DMS114 treated with DMSO at 0.1 percent for 48 hours (cell line): ENCODE measurements at regions not wholly inside any gene's neighbourhood (a gene's known extent, or its start where the extent isn't known, plus 50 kb on each side); places are given as distances from the start of the nearest gene placed in this dataset.

Experiments used
- DNase-seq: peaks from one replicate; lab custom pipeline; 2025; ENCODE audit not compliant: unreplicated experiment; lab: John Stamatoyannopoulos, UW

- DNase-seq, result no peak
Observed at GRCh38 chr2:122206101-122206500, 450.6 kb downstream of the TSN start.

DNA sequence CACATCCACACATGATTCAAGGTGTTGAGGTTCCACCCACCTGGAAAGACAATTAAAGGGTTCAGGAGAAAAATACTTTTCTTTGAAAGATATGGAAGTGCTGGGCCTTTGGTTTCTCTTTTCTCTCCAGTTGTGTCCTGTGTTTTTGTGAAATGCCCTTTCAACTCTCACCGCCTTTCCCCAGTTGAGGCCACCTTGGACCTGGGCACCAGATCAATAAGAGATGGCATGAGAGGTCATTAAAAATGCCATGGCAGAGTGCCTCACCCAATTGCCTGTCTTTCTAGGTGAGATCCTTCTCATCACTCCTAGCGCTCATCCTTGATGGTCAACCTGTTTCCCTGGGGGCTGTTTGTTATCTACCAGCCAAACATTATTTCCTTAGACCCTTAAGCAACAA lies 453.9 kb downstream of the TSN start:
- DNase-seq, result no peak

DNA sequence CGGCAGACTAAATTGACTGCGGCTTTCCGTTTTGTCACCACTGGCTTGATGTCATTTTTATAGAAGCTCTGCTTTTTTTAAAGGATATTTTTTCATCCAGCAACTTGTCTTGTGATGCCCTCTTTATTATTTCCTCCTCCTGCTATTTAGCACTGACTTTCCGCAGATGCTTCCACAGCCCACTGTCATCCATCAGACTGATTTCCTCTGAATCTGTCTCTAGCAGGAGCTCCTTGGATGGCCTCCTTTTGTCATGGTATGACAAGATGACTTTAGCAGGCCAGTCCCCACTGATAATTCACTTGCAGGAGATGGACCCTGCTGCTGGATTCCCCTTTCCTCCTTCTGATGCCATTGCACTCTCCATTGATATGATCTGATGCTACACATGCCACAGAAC lies 454.6 kb downstream of the TSN start:
- DNase-seq, result no peak

- no peak for DNase-seq
Observed at GRCh38 chr2:122210898-122211856, 455.7 kb downstream of the TSN start.

DNA sequence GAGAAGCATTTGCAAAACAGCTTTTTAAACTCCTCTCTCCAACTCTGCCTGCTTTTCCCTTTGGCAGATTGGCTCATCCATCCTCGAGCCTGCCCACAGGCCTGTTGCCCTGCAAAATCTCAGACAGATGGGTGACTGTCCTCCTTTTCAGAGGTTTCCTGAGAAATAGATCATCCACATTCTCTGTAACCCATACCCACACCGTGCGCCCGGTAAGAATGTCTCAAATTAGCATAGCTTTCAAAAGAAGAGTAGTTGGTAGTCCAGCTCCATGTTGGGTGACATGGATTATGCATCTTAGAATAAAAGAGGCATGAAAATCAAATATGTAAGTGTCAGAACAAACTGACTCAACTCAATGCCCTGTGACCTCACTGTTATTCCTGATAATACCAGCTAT lies 457.9 kb downstream of the TSN start:
- DNase-seq, result no peak

DNA sequence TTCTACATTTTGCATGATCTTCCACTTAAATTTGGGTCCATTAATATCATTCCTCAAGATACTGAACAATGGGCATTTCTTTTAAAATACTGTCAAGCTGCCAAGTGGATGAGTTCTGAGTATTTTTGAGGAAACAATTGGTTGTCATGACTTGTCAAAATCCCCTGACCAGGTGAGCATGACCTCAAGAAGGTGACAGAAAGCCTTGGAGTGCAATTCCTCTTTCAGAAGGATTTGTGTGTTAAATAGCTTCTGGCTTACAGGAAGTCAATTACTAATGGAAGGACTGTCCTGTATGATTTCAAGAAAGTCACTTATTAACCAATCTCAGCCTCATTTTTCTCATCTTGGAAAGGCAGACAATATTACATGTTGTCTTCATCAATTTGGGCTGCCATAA lies 460.6 kb downstream of the TSN start:
- no peak for DNase-seq

GRCh38 chr2:122216901-122217300 lies 461.4 kb downstream of the TSN start:
- DNase-seq, result no peak

GRCh38 chr2:122218596-122218995 lies 463.1 kb downstream of the TSN start:
- DNase-seq, result no peak

- no peak for DNase-seq
Observed at GRCh38 chr2:122219504-122219903, 464.1 kb downstream of the TSN start.

GRCh38 chr2:122221665-122222064 lies 466.2 kb downstream of the TSN start:
- DNase-seq, result no peak

GRCh38 chr2:122231296-122231695 lies 475.8 kb downstream of the TSN start:
- DNase-seq, result no peak

GRCh38 chr2:122233372-122233771 lies 477.9 kb downstream of the TSN start:
- no peak for DNase-seq

- DNase-seq, result no peak
Observed at GRCh38 chr2:122236152-122236874, 480.9 kb downstream of the TSN start.

- DNase-seq, result no peak
Observed at GRCh38 chr2:122236925-122237324, 481.5 kb downstream of the TSN start.

- no peak for DNase-seq
Observed at GRCh38 chr2:122237450-122237849, 482.0 kb downstream of the TSN start.

GRCh38 chr2:122238006-122238559 lies 482.6 kb downstream of the TSN start:
- no peak for DNase-seq

GRCh38 chr2:122239440-122239839 lies 484.0 kb downstream of the TSN start:
- no peak for DNase-seq

DNA sequence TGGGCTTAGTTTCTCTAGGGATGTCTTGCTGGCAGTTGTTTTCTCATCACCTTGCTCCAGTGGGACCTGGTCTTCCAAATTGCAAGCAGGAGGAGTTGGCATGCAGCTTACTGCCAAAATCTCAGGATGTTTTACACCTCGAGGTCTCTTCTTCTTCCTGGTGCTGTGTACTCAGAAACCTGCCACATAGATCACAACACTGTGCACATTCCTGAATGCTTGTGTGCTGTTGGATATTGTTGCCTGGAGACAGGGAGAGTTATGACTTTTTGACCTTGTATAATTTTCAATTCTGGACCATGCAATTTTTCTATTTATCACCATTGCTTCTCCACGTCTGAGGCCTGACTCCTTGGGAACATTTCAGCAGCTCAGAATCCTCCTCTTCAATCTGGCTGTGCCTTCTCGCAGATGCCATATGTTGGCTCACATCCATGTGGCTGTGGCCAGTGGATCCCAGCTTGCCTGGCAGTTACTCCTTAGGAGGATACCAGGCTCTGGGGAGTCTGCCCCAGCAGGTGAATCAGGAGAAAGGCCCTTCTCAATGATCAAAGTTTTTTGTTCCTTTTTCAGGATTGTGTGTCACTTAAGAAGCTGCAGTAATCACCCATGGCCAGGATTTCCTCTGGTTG lies 489.3 kb downstream of the TSN start:
- no peak for DNase-seq

DNA sequence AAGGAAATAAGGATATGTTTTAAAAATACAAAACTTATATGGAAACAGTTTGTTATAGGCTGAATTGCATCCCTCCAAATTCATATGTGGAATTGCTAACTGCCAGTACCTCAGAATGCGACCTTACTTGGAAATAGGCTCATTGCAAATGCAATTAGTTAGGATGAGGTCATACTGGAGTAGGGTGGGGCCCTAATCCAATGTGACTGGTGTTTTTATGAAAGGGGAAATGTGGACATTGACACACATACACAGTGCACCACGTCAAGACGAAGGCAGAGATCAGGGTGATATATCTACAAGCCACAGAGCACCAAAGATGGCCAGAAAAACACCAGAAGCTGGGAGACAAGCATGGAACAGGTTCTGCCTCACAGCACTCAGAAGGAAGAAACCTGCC lies 494.2 kb downstream of the TSN start:
- DNase-seq, result no peak

GRCh38 chr2:122251158-122251557 lies 495.7 kb downstream of the TSN start:
- no peak for DNase-seq

DNA sequence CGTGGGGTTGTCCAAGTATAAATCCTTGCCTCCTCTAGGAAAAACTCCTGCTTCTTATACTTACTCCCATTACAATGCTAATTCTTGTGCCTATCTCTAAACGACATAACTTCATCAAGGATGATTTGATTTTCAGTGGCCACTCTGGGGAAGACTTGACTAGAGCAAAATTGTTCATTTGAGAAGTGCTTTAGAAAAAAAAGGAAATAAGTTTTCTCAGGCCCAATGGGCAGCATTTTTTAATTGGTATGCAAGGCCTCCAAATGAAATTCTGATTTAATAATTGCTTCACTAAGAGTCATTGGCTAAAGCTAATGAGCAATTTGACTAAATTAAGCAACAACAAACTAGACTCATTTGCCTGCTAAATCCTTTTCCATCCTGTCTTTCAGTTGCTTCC lies 496.1 kb downstream of the TSN start:
- no peak for DNase-seq
